ENCODE measurements at regions not wholly inside any gene's neighbourhood (a gene's known extent, or its start where the extent isn't known, plus 50 kb on each side); places are given as distances from the start of the nearest gene placed in this dataset.
A peak's percentile ranks its signal among the peaks of the same experiment; 100 is the strongest.
"Not testable (repeated sequence)": the region's sequence is repeated elsewhere in the genome, so short reads cannot be mapped to it uniquely, and the experiment has no call there.

- no peak for TF ChIP-seq GATA1 (IDR thresholded peaks at IDR 0.05; ENCODE audit: low read depth, low read length)
- no peak for TF ChIP-seq POLR2A (IDR thresholded peaks at IDR 0.05; ENCODE audit: low read length)
- no peak for DNase-seq
Measured at GRCh38 chr7:10634239-10634638, 339.4 kb upstream of the PHF14 start.

GRCh38 chr7:10637991-10638390, 335.7 kb upstream of the PHF14 start:
- TF ChIP-seq POLR2A (IDR thresholded peaks at IDR 0.05; ENCODE audit: low read length) (no peak), GATA1 (IDR thresholded peaks at IDR 0.05; ENCODE audit: low read depth, low read length) (no peak)
- DNase-seq, result peak in 1 of 2 experiments; percentile 1

- TF ChIP-seq POLR2A (IDR thresholded peaks at IDR 0.05; ENCODE audit: low read length), result no peak
- TF ChIP-seq GATA1 (IDR thresholded peaks at IDR 0.05; ENCODE audit: low read depth, low read length), result no peak
Measured at GRCh38 chr7:10643545-10643944, 330.1 kb upstream of the PHF14 start.

GRCh38 chr7:10644849-10645248, 328.8 kb upstream of the PHF14 start:
- TF ChIP-seq POLR2A (IDR thresholded peaks at IDR 0.05; ENCODE audit: low read length), result no peak
- TF ChIP-seq GATA1 (IDR thresholded peaks at IDR 0.05; ENCODE audit: low read depth, low read length), result no peak
- no peak for DNase-seq

More at GRCh38 chr7:10643545-10643944, 330.1 kb upstream of the PHF14 start:
- no peak for DNase-seq

DNA sequence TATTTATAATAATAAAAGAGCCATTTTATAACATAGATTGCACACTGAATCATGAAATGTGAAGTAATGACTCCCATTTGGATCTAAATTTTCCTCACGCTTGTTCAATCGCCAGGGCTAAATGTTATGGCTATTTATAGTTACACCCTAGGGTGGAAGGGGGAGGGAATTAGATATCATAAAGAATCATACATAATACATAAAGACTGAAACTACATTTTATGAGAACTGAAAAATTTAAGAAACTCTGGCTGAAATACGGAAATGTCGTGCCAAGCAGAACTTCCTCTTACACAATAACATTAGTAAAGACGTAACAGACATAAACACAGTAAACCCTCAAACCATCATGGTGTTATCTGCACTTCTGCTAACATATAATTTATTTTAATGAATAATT, 327.5 kb upstream of the PHF14 start:
- TF ChIP-seq POLR2A (IDR thresholded peaks at IDR 0.05; ENCODE audit: low read length) (no peak), GATA1 (IDR thresholded peaks at IDR 0.05; ENCODE audit: low read depth, low read length) (no peak)
- no peak for DNase-seq

GRCh38 chr7:10648289-10648688, 325.4 kb upstream of the PHF14 start:
- no peak for TF ChIP-seq POLR2A (IDR thresholded peaks at IDR 0.05; ENCODE audit: low read length)
- no peak for TF ChIP-seq GATA1 (IDR thresholded peaks at IDR 0.05; ENCODE audit: low read depth, low read length)
- no peak for DNase-seq

DNA sequence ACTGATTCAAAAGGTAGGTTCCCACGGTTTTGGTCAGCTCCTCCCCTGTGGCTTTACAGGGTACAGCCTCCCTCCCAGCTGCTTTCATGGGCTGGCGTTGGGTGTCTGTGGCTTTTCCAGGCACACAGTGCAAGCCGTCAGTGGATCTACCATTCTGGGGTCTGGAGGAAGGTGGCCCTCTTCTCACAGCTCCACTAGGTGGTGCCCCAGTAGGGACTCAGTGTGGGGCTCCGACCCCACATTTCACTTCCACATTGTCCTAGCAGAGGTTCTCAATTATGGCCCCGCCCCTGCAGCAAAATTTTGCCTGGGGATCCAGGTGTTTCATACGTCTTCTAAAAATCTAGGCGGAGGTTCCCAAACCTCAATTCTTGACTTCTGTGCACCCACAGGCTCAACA, 324.6 kb upstream of the PHF14 start:
- not testable (repeated sequence) for DNase-seq

DNA sequence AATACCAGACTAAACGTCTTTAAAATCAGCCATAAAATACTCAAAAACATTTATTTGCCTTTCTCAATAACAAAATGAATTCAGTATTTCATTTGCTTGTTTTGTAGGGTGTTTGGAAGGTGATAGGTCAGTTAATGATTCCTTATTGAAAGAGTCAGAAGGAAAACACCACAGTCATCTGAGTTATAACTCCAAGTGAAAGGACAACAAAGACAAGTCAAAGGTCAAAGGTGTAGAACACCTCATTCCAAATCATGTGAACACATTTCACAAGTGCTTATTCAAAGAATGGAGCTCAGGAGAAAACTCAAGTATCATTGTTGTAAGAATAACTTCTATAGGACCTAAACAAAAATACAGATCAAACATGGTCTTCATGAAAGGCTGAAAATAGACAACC, 318.6 kb upstream of the PHF14 start:
- DNase-seq, result no peak
- TF ChIP-seq POLR2A (IDR thresholded peaks at IDR 0.05; ENCODE audit: low read length) (no peak), GATA1 (IDR thresholded peaks at IDR 0.05; ENCODE audit: low read depth, low read length) (no peak)

- TF ChIP-seq GATA1 (IDR thresholded peaks at IDR 0.05; ENCODE audit: low read depth, low read length) (no peak), POLR2A (IDR thresholded peaks at IDR 0.05; ENCODE audit: low read length) (no peak)
- no peak for DNase-seq
Measured at GRCh38 chr7:10657201-10657600, 316.5 kb upstream of the PHF14 start.

DNA sequence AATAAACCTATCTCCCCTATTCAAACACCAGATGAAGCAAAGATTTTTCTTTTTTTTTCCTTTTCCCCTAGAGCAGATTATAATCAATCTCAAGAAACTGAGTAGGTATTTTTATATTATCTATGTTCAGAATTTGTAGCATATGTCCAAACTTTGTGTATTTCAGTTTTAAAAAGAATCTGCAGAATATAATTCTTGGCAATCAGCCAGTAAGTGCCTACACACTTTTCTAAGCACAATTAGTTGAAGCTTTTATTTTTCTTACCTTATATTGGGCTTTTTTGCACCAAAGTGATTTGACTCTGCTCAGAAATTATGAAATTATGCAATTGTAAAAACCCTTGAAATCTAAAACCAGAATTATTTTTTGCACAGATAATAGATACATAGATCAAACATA, 315.8 kb upstream of the PHF14 start:
- TF ChIP-seq POLR2A (IDR thresholded peaks at IDR 0.05; ENCODE audit: low read length), result no peak
- TF ChIP-seq GATA1 (IDR thresholded peaks at IDR 0.05; ENCODE audit: low read depth, low read length), result no peak
- no peak for DNase-seq

- DNase-seq, result no peak
- TF ChIP-seq POLR2A (IDR thresholded peaks at IDR 0.05; ENCODE audit: low read length) (no peak), GATA1 (IDR thresholded peaks at IDR 0.05; ENCODE audit: low read depth, low read length) (no peak)
Measured at GRCh38 chr7:10662491-10662890, 311.2 kb upstream of the PHF14 start.

- no peak for DNase-seq
- TF ChIP-seq GATA1 (IDR thresholded peaks at IDR 0.05; ENCODE audit: low read depth, low read length) (no peak), POLR2A (IDR thresholded peaks at IDR 0.05; ENCODE audit: low read length) (no peak)
Measured at GRCh38 chr7:10662982-10663884, 310.4 kb upstream of the PHF14 start.

GRCh38 chr7:10672186-10672585, 301.5 kb upstream of the PHF14 start:
- no peak for DNase-seq
- TF ChIP-seq GATA1 (IDR thresholded peaks at IDR 0.05; ENCODE audit: low read depth, low read length), result no peak
- no peak for TF ChIP-seq POLR2A (IDR thresholded peaks at IDR 0.05; ENCODE audit: low read length)

- no peak for DNase-seq
Measured at GRCh38 chr7:10677211-10677610, 296.5 kb upstream of the PHF14 start.

DNA sequence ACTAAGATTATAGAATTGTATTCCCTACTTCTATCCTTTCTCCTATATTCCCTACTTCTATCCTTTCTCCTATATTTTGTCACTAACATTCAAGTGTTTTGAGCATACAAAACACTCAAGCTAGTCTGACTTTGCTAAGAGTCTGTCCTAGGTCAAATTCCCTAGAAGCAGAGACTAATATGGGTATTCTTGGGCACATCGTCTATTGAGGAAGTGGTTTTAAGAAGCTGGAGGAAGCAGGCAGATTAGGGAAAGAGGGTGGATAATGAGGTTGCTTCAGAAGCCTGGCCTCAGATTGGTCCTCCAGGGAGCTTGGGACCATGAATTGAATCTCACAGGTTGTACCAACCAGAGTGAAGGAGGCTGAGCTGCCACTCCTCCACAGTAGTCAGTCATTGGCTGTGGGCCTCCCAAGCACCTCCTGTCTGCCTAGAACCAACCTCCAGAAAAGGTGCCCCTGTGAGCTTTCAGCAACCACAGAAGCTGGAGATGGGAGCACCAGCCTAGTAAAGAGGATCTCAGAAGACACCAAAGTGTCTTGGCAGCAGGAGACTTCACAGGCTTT, 295.9 kb upstream of the PHF14 start:
- no peak for DNase-seq
- TF ChIP-seq GATA1 (IDR thresholded peaks at IDR 0.05; ENCODE audit: low read depth, low read length) (no peak), POLR2A (IDR thresholded peaks at IDR 0.05; ENCODE audit: low read length) (no peak)

More at GRCh38 chr7:10677211-10677610, 296.5 kb upstream of the PHF14 start:
- no peak for TF ChIP-seq POLR2A (IDR thresholded peaks at IDR 0.05; ENCODE audit: low read length)

All from erythroblast (primary cell).